ENCODE measurements at regions not wholly inside any gene's neighbourhood (a gene's known extent, or its start where the extent isn't known, plus 50 kb on each side); places are given as distances from the start of the nearest gene placed in this dataset.
A peak's percentile ranks its signal among the peaks of the same experiment; 100 is the strongest.

- Histone ChIP-seq H3K36me3 (no peaks in the 10 kb centered on the region), H3K9me3 (no peaks in the 10 kb centered on the region), H3K27me3 (no peaks in the 10 kb centered on the region), H3K4me3 (replicated peaks in 1 of 3) (no peak overlapping the region), H3K27ac (peak overlapping the region in 1 of 3 donors; percentile 46), H3K4me1 (peaks cover 16 to 41% of the 10 kb centered on the region in 2 donors)
- TF ChIP-seq POLR2A (IDR thresholded peaks at IDR 0.05) (no peak), CTCF (IDR thresholded peaks at IDR 0.05) (no peak)
- no peak for DNase-seq
- intact Hi-C loops (cut with DNase I): no loop called here
- WGBS, 2 donors: 82 to 83% methylated on average over 7 of the region's 7 CpGs
Measured at GRCh38 chr1:94611681-94612475, 70.3 kb upstream of the F3 start.

- Histone ChIP-seq H3K27me3 (no peaks in the 10 kb centered on the region), H3K4me1 (peaks cover 16 to 35% of the 10 kb centered on the region in 2 donors), H3K27ac (peak overlapping the region; percentile 79 to 95 (median 85)), H3K9me3 (no peaks in the 10 kb centered on the region), H3K36me3 (no peaks in the 10 kb centered on the region), H3K4me3 (replicated peaks in 1 of 3) (no peak overlapping the region)
- peak in 1 of 2 donors; percentile 9 for DNase-seq
- TF ChIP-seq CTCF (IDR thresholded peaks at IDR 0.05): no peak
- TF ChIP-seq POLR2A (IDR thresholded peaks at IDR 0.05): no peak
- intact Hi-C loops (cut with DNase I): loop anchor here (10.0 kb wide), 1 partner anchor 75 kb away; no protein-coding TSS in a partner anchor
- 59 to 73% methylated on average over 8 of the region's 8 CpGs for WGBS, 2 donors
Measured at GRCh38 chr1:94609619-94610018, 68.1 kb upstream of the F3 start.

- Histone ChIP-seq H3K9me3 (no peaks in the 10 kb centered on the region), H3K27me3 (no peaks in the 10 kb centered on the region), H3K4me3 (replicated peaks in 1 of 3) (no peak overlapping the region), H3K36me3 (no peaks in the 10 kb centered on the region), H3K4me1 (peaks cover 16 to 35% of the 10 kb centered on the region in 2 donors), H3K27ac (peak overlapping the region; percentile 79 to 95 (median 85))
- WGBS, 2 donors: 32 to 47% methylated on average over 9 of the region's 9 CpGs
- peak in 1 of 6 experiments; percentile 29 for TF ChIP-seq CTCF (IDR thresholded peaks at IDR 0.05)
- peak in 1 of 2 donors; percentile 55 for TF ChIP-seq POLR2A (IDR thresholded peaks at IDR 0.05)
- intact Hi-C loops (cut with DNase I): loop anchor here (10.0 kb wide), 1 partner anchor 74 kb away; no protein-coding TSS in a partner anchor
- peak; percentile 80 to 86 for DNase-seq
Measured at GRCh38 chr1:94608852-94609530, 67.4 kb upstream of the F3 start.

- no peaks in the 10 kb centered on the region for H3K27me3 ChIP-seq
Measured at GRCh38 chr1:94608142-94608851, 66.7 kb upstream of the F3 start.

More at GRCh38 chr1:94608142-94608851, 66.7 kb upstream of the F3 start:
- no peak for DNase-seq
- H3K4me1 ChIP-seq: peaks cover 16 to 35% of the 10 kb centered on the region in 2 donors
- H3K27ac ChIP-seq: peak overlapping the region; percentile 74 to 95 (median 85)
- TF ChIP-seq CTCF (IDR thresholded peaks at IDR 0.05) (no peak), POLR2A (IDR thresholded peaks at IDR 0.05) (no peak)
- H3K4me3 ChIP-seq (replicated peaks in 1 of 3): no peak overlapping the region
- no peaks in the 10 kb centered on the region for H3K36me3 ChIP-seq
- H3K9me3 ChIP-seq: no peaks in the 10 kb centered on the region
- intact Hi-C loops (cut with DNase I): loop anchor here (10.0 kb wide), 1 partner anchor 73 kb away; no protein-coding TSS in a partner anchor
- 68 to 74% methylated on average over 10 of the region's 10 CpGs for WGBS, 2 donors

Data from thyroid gland (tissue), 4 donors.